DMS153 treated with DMSO at 0.1 percent for 48 hours (cell line): ENCODE measurements at regions not wholly inside any gene's neighbourhood (a gene's known extent, or its start where the extent isn't known, plus 50 kb on each side); places are given as distances from the start of the nearest gene placed in this dataset.
"Not testable (repeated sequence)": the region's sequence is repeated elsewhere in the genome, so short reads cannot be mapped to it uniquely, and the experiment has no call there.

ENCODE experiments used
- DNase-seq: peaks from one replicate; lab custom pipeline; 2025; ENCODE audit not compliant: unreplicated experiment; lab: John Stamatoyannopoulos, UW

DNA sequence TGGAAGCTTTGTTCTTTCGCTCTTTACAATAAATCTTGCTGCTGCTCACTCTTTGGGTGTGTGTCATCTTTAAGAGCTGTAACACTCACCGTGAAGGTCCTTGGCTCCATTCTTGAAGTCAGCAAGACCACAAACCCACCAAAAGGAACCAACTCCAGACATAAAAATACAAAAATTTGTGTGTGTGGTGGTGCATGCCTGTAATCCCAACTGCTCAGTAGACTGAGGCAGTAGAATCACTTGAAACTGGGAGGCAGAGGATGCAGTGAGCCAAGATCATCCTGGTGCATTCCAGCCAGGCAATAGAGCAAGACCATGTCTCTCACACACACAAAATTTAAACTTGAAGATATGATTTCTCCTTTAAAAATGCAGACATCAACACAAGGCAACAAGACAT, 1431.7 kb upstream of the B3GALT2 start:
- no peak for DNase-seq

DNA sequence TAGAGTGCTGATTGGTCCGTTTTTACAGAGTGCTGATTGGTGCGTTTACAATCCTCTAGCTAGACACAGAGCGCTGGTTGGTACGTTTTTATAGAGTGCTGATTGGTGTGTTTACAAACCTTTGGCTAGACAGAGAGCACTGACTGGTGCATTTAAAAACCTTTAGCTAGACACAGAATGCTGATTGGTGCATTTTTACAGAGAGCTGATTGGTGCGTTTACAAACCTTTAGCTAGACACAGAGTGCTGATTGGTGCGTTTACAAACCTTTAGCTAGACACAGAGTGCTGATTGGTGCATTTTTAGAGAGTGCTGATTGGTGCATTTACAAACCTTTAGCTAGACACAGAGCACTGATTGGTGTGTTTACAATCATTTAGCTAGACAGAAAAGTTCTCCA, 1430.9 kb upstream of the B3GALT2 start:
- DNase-seq, result not testable (repeated sequence)

GRCh38 chr1:194616835-194617234, 1430.4 kb upstream of the B3GALT2 start:
- DNase-seq, result no peak

- DNase-seq, result no peak
These were observed 1415.8 kb upstream of the B3GALT2 start for GRCh38 chr1:194602184-194602583.

DNA sequence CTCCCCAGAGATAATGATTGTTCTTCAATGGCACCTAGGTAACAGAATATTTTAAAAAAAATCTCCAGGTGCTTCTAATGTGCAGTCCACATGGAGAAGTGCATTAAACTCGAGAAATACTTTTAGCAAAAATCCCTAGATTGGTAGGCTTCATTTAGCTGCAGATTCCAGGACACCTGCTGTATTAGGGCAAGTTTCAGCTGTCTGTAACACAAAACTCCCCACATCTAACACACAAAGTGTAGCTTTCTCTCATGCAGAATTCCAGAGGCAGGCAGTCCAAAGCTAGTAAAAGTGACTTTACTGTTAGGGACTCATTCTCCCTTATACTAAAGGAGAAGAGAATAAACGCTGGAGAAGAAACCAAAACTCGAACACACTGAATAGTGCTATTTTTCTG, 1414.3 kb upstream of the B3GALT2 start:
- DNase-seq, result no peak

DNA sequence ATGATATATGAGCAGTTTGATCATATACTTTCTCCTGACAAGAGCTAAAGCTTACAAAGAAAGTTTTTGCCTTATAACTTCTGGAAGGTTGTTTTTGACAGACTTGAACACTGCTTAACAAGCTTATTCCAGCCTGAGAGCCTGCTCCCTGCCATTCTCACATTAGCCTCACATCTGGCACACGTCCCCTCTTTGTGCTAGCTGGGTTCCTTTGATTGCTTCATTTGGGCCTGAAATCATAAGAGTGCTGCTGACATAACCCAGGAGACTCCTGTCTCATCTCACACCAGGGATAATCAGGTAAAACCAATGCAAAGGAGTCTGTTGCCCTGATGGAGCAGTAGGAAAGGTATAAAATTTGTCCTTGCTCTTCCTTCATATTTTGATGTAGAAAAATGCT, 1411.7 kb upstream of the B3GALT2 start:
- no peak for DNase-seq

- no peak for DNase-seq
These were observed 1399.9 kb upstream of the B3GALT2 start for GRCh38 chr1:194586302-194586701.

- no peak for DNase-seq
These were observed 1397.6 kb upstream of the B3GALT2 start for GRCh38 chr1:194584052-194584451.

DNA sequence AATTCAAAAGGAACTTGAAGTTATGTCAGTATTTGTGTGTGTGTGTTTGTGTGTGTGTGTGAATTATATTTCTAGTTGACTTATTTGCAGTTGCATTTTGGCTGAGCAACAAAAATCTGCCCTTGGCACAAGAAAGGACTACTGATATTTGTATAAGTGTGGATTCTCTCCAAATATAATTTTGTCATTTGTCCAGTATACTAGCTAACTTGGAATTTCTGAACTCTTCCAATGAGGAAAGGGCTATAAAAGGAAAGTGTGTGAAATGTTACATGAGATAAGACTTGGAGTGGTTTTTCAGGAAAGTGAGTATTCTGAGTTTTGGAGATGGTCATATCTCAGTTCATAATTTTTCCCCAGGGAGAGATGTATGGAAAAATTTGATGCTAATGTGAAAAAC, 1384.1 kb upstream of the B3GALT2 start:
- DNase-seq, result no peak

- no peak for DNase-seq
These were observed 1382.2 kb upstream of the B3GALT2 start for GRCh38 chr1:194568610-194569009.

- DNase-seq, result no peak
These were observed 1361.7 kb upstream of the B3GALT2 start for GRCh38 chr1:194548071-194548470.

DNA sequence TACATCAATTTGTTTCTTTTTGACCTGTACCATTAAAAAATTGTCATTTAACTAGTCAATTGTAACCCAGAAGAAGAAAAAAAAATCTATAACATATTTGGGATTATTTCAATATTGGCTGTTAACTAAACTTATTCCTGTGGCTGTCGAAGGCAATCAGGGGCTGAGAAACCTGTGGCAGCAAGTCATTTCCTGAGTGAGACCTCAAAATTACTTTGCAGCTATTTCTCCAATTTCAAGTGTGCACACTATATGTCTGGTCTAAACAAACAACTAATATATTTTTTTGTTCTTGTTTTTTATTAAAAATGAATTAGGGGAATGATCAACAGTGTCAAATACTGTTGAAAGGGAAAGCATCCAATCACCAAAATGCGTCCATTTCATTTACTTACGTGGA, 1357.6 kb upstream of the B3GALT2 start:
- DNase-seq, result no peak

GRCh38 chr1:194538453-194538852, 1352.0 kb upstream of the B3GALT2 start:
- no peak for DNase-seq

DNA sequence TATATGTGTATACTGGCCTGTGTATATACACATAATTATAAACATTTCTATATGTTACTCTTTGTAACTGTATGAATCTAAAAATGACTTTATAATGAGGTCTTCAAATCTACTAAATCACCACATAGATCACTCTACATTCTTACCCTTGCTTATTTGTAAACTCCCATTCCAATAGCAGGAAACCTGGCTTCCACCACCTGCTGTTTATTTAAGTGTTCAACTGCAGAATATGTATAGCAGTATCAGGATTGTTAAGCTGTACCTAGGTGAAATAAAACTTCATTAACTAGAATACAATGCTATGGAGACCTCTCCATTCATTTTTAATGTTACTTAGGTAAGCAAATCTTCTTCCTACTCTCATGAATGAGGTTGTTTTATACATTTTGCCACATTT, 1351.1 kb upstream of the B3GALT2 start:
- no peak for DNase-seq

GRCh38 chr1:194535369-194535768, 1349.0 kb upstream of the B3GALT2 start:
- DNase-seq, result no peak

GRCh38 chr1:194534784-194535183, 1348.4 kb upstream of the B3GALT2 start:
- DNase-seq, result no peak

DNA sequence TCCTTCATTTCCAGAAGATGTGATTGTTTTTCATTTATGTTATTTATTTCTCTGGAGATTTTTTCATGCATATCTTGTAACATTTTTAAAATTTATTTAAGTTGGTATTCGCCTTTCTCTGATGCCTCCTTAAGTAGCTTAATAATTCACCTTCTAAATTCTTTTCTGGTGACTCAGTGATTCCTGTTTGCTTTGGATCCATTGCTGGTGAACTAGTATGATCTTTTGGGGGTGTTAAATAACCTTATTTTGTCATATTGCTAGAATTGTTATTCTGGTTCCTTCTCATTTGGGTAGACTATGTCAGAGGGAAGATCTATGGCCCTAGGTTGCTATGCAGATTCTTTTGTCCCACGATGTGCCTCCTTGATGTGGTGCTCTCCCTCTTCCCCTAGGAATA, 1347.2 kb upstream of the B3GALT2 start:
- DNase-seq, result no peak

DNA sequence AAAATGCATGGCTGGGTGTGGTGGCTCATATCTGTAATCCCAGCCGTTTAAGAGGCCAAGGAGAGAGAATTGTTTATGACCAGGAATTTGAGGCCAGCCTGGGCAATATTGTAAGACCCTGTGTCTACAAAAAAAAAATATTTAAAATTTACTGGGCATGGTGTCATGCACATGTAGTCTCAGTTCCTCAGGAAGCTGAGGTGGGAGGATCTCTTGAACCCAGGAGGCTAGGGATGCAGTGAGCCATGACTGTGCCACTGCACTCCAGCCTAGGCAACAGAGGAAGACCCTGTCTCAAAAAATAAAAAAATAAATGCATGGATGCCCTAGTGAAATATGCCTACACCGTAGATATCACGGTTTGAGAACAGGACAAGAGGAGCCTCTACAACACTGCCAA, 1331.2 kb upstream of the B3GALT2 start:
- DNase-seq, result no peak

- DNase-seq, result no peak
These were observed 1329.5 kb upstream of the B3GALT2 start for GRCh38 chr1:194515916-194516315.

- DNase-seq, result no peak
These were observed 1326.5 kb upstream of the B3GALT2 start for GRCh38 chr1:194512957-194513356.

DNA sequence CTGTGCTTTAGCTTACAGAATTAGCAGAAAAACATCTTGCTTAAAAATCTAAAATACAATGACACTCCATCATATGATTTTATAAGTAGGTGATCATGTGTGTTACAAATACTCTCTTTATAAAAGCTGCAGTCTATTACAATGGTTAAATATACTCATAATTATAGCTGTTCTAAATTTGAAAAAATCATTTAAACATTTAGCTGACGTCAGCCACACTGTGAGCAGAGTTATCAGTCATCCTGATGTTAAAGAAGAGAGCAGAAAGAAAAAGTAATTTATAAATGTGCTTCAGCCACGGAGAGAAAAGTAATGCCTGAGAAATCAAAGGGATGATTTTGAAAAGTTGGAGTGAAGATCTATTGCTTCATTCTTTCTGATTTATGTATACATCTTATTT, 1325.9 kb upstream of the B3GALT2 start:
- DNase-seq, result no peak

DNA sequence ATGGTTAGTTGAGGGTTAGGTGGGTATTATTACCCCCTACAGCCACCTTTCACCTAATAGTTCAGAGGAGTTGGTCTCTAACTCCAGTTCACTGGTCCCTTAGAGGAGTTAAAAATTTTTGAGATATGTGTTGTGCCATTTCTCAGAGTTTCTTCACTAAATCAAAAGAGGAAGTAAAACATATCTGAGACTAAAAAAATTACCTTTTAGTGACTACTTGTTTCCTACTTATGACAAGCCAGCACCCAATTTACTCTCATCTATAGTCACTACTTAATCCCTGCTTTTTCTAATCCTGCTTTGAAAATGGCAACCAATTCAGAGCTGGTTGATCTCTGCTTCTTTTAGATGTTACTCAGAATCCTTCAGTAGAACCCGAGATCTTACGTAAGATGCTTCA, 1316.8 kb upstream of the B3GALT2 start:
- DNase-seq, result no peak

DNA sequence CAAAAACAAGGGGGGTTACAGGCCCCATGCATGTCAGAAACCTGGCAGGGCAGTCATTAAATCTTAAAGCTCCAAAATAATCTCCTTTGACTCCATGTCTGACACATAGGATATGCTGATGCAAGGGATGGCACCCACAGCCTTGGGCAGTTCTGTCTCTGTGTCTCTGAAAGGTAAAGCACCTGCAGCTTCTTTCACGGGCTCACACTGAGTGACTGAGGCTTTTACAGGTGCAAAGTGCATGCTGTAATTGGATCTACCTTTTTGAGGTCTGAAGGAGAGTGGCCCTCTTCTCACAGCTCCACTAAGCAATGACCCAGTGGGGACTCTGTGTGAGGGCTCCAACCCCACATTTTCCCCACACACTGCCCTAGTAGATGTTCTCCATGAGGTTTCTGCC, 1309.0 kb upstream of the B3GALT2 start:
- no peak for DNase-seq

- DNase-seq, result no peak
These were observed 1300.8 kb upstream of the B3GALT2 start for GRCh38 chr1:194487172-194487571.
